Suppressor macrophage treated with lipopolysaccharide for 4 hours (primary cell): ENCODE measurements at regions not wholly inside any gene's neighbourhood (a gene's known extent, or its start where the extent isn't known, plus 50 kb on each side); places are given as distances from the start of the nearest gene placed in this dataset.
"Not testable (repeated sequence)": the region's sequence is repeated elsewhere in the genome, so short reads cannot be mapped to it uniquely, and the experiment has no call there.

ENCODE experiments used
- DNase-seq: peaks from one replicate; pipeline ENCODE4 v3.0.0-alpha.2; 2020

DNA sequence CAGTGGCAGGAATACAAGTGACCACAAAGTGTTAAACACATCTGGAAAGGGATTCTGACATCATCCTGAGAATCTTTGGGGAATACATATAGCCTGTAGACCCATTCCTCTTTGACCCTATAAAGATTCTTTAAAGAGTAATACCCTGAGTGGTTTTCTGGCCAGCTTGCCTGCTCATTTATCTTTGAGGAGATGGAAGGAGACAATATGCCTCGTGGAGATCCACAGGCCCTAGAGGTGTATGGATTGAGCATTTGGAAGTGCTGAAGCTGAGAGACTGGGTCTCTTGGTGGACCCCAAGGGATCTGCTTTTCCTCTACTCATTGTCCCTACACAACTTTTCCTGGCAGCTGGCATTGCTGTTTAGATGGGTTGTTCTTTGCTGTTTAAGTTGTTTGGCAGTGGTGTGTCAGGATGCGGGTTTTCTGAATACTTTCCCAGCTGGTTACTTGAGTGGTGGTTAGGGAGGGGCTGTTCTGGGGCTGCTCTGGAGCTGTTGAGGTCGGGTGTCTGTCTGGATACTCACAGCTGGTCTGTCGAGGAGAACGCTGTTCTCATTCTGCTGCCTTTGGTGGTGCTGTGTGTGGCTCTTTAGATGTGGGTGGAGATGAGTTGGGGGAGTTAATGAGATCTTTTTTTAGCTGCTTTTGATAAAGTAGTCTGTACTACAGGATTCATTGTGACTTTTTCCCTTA, 50.1 kb upstream of the FAM72C start:
- DNase-seq = not testable (repeated sequence)
